Fibroblast of skin of right biceps (primary cell): ENCODE measurements at regions not wholly inside any gene's neighbourhood (a gene's known extent, or its start where the extent isn't known, plus 50 kb on each side); places are given as distances from the start of the nearest gene placed in this dataset.

Experiments
- DNase-seq: peaks from one replicate; pipeline ENCODE4 v3.0.0-alpha.2; 2013

GRCh38 chr21:27258742-27259448 is 292.0 kb upstream of the ADAMTS5 start:
- DNase-seq = no peak

DNA sequence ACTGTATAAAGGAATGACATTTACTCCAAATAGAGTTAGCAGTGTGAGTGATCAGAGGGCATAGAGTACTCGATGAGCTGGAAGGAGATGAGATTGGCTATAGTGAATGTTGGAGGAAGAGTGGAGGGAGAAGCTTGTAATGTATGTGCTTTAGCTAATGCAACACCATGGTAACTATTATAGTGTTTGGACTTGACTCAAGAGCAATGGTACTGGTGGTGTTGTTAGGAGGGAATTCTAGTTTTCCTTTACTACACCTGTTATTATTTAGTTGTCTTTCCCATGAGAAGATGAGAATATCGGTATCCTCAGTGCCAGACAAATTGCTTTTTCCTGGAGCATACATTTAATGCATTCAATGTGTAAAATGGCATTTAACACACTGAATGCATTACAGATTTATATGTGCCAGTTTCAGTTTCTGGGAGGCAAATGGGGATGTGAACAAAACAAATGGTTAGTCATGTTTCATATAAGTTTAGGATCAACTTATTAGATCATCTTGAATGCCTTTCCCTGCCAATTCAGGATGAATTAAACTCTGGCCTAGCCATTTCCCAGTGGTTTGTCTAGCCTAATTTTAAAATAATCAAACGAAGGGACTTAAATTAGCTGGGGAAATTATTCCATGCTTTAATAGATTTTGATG is 291.1 kb upstream of the ADAMTS5 start:
- no peak for DNase-seq

- DNase-seq = no peak
Measured at GRCh38 chr21:27257226-27257625, 290.3 kb upstream of the ADAMTS5 start.

GRCh38 chr21:27251752-27252151 is 284.9 kb upstream of the ADAMTS5 start:
- DNase-seq = no peak

DNA sequence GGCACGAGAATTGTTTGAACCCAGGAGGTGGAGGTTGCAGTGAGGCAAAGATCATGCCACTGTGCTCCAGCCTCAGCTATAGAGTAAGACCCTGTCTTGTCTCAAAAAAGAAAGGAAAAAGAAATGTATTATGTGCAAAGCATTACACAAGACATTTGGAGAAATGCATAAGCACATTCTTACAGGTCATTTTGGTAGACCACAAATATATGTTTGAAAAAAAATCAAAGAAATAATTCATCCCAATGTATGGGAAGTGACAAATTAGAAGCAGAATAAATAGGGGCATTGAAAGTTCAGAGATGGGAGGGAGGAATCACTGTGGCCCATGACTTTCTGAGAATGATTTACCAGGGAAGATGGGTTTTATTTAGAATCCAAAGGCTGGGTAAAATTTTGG is 283.5 kb upstream of the ADAMTS5 start:
- peak; percentile 79 for DNase-seq

DNA sequence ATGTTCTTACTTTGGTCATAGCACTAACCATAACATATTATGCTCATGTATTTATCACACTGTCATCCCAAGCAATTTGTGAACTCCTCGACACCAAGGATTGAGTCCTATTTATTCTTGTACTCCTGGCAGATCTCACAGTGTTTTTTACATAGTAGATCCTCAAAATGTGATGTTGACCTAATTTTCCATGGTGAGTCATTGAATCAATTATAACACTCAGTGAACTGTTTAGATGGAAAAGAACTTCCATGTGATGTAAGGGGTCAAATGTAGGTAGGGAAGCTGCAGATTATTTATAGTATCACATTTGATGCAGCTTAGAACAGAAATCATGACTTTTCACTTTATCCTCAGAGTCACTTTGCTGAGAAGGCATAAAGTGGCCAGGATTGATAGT is 281.9 kb upstream of the ADAMTS5 start:
- peak; percentile 60 for DNase-seq

DNA sequence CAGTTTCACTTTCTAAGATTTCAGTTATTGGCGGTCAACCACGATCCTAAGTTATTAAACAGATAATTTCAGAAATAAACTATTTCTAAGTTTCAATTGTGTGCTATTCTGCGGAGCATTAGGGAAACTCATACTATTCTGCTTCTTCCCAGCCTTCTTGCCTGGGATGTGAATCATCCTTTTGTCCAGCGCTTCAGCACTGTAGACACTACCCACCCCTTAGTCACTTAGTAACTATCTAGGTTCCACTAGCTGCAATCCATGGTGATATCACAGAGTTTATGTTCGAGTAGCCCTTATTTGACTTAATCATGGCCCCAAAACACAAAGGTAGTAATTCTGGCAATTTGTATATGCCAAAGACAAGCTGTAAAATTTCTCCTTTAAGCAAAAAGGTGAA is 279.9 kb upstream of the ADAMTS5 start:
- peak; percentile 62 for DNase-seq

- DNase-seq = no peak
Measured at GRCh38 chr21:27244776-27245175, 277.9 kb upstream of the ADAMTS5 start.

DNA sequence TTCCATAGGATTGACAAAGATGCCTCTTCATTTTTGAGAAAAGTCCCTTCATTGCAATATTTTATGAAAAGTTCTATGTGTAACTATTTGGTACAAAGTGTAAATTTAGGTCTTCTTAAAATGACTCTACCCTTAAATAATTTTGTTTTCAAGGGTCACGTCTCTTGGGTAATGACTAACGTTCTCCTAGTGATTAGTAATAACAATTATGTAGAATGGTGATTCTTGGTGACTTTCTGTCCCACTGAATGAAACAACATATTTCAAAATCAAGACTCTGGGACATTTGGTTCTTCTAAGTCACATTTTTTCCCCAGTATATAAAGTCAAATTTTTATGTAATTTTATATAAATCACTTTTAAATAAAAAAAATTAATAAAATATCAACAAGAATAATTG is 277.5 kb upstream of the ADAMTS5 start:
- peak; percentile 41 for DNase-seq

DNA sequence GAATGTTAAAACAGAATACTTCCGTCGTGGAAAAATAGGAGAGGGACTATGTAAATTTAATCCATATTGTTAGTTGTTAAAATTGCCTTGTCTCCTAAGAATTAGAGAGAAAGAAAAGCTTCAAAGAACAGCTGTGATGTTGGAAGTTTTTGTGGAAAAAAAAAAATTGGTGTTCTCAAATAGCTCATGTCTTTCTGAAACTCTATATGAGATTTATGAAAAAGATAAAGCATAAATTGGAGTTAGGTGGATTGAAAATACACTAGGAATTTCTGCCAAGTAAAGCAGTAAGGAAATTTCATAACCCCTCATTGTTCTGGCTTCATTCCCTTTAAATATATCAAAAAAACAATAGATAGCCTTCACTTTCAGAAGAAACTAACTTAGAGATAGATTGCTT is 274.0 kb upstream of the ADAMTS5 start:
- no peak for DNase-seq

- DNase-seq = no peak
Measured at GRCh38 chr21:27233514-27234115, 266.7 kb upstream of the ADAMTS5 start.

DNA sequence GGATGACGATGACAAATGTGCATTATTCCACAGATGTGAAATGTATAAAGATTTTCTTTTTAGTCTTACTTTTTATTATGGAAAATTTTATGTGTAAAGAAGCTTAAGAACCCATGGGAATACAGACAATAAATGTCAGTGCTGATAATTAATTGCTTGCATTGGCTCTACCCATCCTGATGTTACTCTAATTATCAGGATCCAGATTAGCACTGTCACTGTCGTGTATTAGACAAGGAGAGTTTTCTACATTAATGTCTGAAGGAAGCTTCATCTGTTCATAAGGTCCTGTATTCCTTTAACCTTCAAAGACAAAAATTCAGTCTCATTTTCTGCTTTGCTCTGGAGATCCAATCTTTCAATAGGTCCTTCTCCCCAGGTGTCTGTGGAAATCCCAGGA is 259.1 kb upstream of the ADAMTS5 start:
- no peak for DNase-seq

- peak; percentile 47 for DNase-seq
Measured at GRCh38 chr21:27225151-27225550, 258.3 kb upstream of the ADAMTS5 start.

GRCh38 chr21:27224169-27224568 is 257.3 kb upstream of the ADAMTS5 start:
- no peak for DNase-seq

DNA sequence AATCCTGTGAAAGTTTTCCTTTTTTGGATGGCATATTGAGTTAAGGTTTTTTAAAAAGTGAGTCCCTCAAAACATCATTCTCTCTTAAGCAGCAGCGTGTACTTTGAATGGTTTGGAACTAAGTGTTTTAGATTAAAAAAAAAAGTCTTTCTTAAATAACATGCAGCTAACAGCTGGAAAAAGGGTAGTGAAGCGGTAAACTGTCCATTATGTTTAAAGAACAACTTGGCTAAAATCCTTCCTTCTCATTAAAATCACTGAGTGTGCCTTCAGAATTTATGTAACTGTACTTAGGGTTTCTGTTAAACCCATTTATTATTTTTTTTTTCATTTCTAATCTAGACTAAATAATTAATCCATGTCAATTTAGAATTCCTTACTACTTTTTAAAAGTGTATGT is 254.2 kb upstream of the ADAMTS5 start:
- no peak for DNase-seq

DNA sequence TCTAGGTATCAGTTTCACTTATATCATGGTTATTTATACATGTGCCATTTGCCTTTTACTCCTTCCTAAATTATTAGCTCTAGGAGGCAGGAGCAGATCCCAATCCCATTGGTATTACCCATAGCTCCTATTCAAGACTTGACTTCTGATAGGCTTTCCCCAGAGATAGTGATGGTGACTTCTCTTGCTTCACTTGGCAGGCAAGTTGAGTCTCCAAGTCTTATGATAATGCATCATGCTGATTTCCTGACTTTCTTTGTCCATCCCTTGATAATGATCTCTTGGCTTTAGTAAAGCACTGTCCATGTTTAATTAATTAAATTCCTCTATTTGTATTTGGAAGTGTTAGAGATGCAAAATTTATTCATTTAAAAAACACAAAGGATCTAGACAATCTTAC is 253.5 kb upstream of the ADAMTS5 start:
- no peak for DNase-seq

- peak; percentile 71 for DNase-seq
Measured at GRCh38 chr21:27219068-27219467, 252.2 kb upstream of the ADAMTS5 start.

DNA sequence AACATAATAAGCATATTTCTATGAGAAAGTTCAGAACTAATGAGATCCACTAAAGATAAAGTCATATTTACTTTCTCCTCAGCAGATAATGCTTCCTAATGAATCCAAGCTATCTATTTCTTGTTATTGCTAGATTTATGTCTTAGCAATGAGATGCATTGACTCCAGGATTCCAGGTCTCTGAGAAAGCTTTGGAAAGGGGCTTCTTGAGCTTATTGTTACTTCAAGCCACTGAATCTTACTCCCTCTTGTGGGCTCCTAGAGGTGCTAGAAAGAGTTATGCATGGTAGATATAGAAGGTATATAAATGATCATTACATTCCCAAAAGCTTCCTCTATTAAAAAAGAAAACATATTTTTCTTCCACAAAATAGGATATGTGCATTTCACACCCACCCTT is 246.4 kb upstream of the ADAMTS5 start:
- peak; percentile 42 for DNase-seq

DNA sequence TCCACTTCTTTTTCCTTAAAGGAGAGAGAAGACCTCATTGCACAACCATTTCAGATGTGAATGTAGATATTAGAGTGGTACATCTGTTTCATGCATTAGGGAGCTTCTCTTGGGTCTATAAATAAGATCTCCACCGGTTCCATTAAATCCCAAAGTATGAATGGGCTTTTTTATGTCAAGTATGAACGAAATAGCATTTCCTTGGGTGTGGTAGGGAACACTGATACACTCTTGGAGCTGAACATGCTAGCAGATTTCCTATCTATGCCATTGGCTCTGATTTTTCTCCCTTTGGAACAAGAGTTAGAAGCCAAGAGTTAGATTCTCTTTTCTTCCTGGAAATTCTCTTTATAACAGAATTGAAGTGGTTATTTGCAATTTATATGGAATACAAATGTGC is 245.6 kb upstream of the ADAMTS5 start:
- no peak for DNase-seq

DNA sequence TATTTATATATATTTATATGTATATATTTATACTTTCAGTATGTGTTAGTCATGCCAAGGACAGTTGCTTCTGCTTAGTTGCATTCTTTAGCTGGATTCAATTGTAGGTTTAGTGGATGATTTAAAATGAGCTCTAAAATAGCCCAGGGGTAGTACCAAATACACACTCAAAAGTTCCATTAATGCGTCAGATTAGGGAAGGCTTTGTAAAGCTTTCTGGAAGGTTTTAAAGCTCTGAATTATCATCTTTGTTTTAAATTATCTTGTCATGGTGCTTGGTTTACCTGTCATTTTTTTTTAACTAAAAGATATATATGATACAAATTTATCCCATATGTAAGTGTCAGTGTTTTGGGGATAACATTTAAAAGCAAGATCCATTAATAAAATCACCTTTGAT is 242.7 kb upstream of the ADAMTS5 start:
- DNase-seq = no peak

- DNase-seq = peak; percentile 60
Measured at GRCh38 chr21:27206368-27206982, 239.6 kb upstream of the ADAMTS5 start.

DNA sequence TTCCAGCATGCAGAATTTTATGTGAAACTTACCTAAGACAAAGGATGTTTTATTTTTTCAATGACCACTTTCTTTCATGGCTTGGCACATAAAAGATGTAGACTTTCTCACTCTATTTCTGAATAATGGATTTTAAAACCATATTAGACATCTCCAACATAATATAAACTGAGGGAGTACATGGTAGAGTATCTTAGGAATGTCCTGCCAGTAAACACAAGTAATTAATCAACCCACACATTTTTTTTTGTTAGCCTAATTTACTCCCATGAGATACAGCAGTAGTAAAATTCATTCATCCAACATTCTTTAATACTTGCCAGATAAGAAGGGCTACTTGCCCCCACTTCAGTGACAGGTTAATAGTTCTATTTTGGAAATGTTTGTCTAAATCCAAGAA is 235.4 kb upstream of the ADAMTS5 start:
- DNase-seq = peak; percentile 53

- peak; percentile 87 for DNase-seq
Measured at GRCh38 chr21:27201197-27201596, 234.3 kb upstream of the ADAMTS5 start.

DNA sequence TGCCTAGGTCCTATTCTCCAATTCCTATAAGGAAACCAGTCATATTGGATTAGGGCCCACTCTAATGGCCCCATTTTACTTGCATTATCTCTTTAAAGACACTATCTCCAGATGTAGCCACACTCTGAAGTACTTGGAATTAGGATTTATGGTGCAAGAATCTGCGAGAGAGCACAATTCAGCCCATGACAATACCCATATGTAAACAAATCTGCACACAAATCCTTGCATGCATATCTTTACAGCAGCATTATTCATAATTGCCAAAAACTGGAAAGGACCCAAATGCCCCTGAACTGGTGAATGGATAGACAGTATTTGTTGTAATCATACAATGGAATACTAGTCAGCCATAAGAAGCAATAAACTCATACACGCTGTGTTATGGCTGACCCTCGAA is 229.8 kb upstream of the ADAMTS5 start:
- peak; percentile 33 for DNase-seq
